Vagina (tissue), 2 donors: ENCODE measurements at regions not wholly inside any gene's neighbourhood (a gene's known extent, or its start where the extent isn't known, plus 50 kb on each side); places are given as distances from the start of the nearest gene placed in this dataset.

Experiments
- DNase-seq, 2 donors: peaks; one replicate each; pipeline ENCODE4 v3.0.0-alpha.2; 2017; ENCODE audit errors: extremely low spot score in 2 of 2
- H3K27ac ChIP-seq: fragments of 200-600 bp; sonication (generic); one replicate; pipeline ENCODE4 v1.5.1; 2019
- H3K27me3 ChIP-seq: fragments of 200-600 bp; sonication (generic); one replicate; pipeline ENCODE4 v1.5.1; 2019
- H3K36me3 ChIP-seq, 2 donors: fragments of 200-600 bp; sonication (generic); one replicate each; pipeline ENCODE4 v1.5.1; 2017 to 2019
- H3K4me1 ChIP-seq: fragments of 200-600 bp; sonication (generic); one replicate; pipeline ENCODE4 v1.5.1; 2019
- H3K4me3 ChIP-seq, 2 donors: fragments of 200-600 bp; sonication (generic); 1 replicate in 1 of 2; 2 replicates in 1 of 2; pipeline ENCODE4 v1.5.1; 2016 to 2019
- H3K9me3 ChIP-seq: fragments of 200-600 bp; sonication (generic); one replicate; pipeline ENCODE4 v1.5.1; 2019
- POLR2A ChIP-seq, 2 donors: fragments of 450-650 bp; IDR thresholded peaks; one replicate each; pipeline ENCODE4 v1.6.1; 2017; ENCODE audit warnings: antibody characterized with exemption in 2 of 2, mild to moderate bottlenecking in 2 of 2, moderate library complexity in 2 of 2
- POLR2AphosphoS5 ChIP-seq, 2 donors: sonication (generic); formaldehyde crosslinking; IDR thresholded peaks; one replicate each; pipeline ENCODE4 v1.9.0; 2017; ENCODE audit warnings: antibody characterized with exemption in 2 of 2, mild to moderate bottlenecking in 2 of 2, low read depth in 1 of 2; ENCODE audit not compliant: insufficient read depth in 1 of 2
- intact Hi-C: fragments of 100-400 bp; cut with DNase I; formaldehyde crosslinking; loops from one replicate; pipeline ENCODE4 v1.15.1; 2023
- TF ChIP-seq, protein P1 (sequence below), 3 experiments: fragments of 450-650 bp in 2 of 3; fragments of 200-600 bp in 1 of 3; sonication (generic) in 1 of 3; IDR thresholded peaks; one replicate each; pipeline ENCODE4 v1.5.1; 2017 to 2019; ENCODE audit warnings: antibody characterized with exemption in 3 of 3, mild to moderate bottlenecking in 2 of 3, moderate library complexity in 2 of 3

GRCh38 chr5:164671640-164672039 is 1166.2 kb downstream of the MAT2B start:
- Histone ChIP-seq H3K9me3 (no peaks in the 10 kb centered on the region), H3K4me1 (no peaks in the 10 kb centered on the region), H3K27me3 (no peaks in the 10 kb centered on the region), H3K36me3 (no peaks in the 10 kb centered on the region), H3K4me3 (no peak overlapping the region), H3K27ac (no peak overlapping the region)
- intact Hi-C loops: no loop called here
- no peak for DNase-seq
- no peak for TF ChIP-seq POLR2AphosphoS5 (IDR thresholded peaks at IDR 0.05; ENCODE audit: insufficient read depth in 1 of 2, low read depth in 1 of 2)
- TF ChIP-seq POLR2A (IDR thresholded peaks at IDR 0.05): no peak
- TF ChIP-seq, protein P1, sequence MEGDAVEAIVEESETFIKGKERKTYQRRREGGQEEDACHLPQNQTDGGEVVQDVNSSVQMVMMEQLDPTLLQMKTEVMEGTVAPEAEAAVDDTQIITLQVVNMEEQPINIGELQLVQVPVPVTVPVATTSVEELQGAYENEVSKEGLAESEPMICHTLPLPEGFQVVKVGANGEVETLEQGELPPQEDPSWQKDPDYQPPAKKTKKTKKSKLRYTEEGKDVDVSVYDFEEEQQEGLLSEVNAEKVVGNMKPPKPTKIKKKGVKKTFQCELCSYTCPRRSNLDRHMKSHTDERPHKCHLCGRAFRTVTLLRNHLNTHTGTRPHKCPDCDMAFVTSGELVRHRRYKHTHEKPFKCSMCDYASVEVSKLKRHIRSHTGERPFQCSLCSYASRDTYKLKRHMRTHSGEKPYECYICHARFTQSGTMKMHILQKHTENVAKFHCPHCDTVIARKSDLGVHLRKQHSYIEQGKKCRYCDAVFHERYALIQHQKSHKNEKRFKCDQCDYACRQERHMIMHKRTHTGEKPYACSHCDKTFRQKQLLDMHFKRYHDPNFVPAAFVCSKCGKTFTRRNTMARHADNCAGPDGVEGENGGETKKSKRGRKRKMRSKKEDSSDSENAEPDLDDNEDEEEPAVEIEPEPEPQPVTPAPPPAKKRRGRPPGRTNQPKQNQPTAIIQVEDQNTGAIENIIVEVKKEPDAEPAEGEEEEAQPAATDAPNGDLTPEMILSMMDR (IDR thresholded peaks at IDR 0.05): no peak

DNA sequence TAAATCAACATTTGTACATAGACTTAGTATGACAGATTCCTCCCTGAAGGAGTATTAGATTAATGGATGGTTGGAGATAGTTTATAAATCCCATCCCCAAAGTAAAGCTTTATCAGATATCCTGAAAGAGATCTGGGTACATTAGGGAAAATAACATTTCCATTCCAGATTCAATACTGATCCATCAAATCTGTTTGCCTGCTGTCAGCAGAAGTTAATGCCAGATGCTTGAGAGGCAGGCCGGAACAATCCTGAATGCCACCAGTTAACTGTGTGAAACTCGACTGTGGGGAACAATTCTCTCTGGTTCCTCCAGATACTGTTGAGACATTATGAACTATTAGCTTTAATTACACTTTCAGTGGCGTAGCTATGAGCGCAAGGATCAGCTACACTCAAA is 1166.8 kb downstream of the MAT2B start:
- no peaks in the 10 kb centered on the region for H3K36me3 ChIP-seq
- no peak overlapping the region for H3K4me3 ChIP-seq
- H3K27ac ChIP-seq: no peak overlapping the region
- H3K4me1 ChIP-seq: no peaks in the 10 kb centered on the region
- no peaks in the 10 kb centered on the region for H3K27me3 ChIP-seq
- no peaks in the 10 kb centered on the region for H3K9me3 ChIP-seq
- TF ChIP-seq, protein P1 (IDR thresholded peaks at IDR 0.05): no peak
- no peak for TF ChIP-seq POLR2A (IDR thresholded peaks at IDR 0.05)
- no peak for TF ChIP-seq POLR2AphosphoS5 (IDR thresholded peaks at IDR 0.05; ENCODE audit: insufficient read depth in 1 of 2, low read depth in 1 of 2)
- no peak for DNase-seq
- intact Hi-C loops: no loop called here

DNA sequence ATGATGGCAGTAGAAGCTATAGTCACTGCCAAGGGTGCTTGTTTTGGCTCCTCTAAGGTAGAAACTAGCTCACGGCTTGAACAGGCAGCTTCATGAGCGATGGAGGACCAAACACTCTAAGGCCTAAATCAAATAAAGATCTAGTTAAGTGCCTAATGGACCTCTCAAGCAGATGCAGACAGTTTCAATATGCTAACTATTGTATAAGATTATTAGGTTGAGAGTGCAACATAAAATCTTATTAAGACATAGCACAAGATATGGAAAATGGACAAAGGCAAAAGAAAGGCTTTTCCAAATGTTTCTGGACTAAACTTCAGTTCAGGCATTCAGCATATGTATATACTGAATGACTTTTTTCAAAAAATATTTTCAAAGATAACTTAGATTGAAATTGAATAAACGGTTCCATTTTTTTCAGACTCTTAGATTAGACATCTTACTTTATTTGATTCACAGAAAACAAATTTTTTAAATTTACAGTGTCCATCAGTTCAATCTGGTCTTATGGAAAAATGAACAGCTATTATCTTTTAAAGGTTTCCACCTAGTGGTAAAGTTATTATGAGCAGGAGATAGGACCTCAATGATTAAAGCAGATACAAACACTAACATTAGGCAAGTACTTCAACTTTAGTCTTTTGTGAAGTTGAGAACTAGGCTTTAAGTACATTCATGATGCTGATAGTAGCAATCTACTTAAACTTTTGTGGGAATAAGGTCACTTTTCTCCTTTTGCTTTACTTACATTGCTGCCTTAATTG is 1167.7 kb downstream of the MAT2B start:
- TF ChIP-seq, protein P1 (IDR thresholded peaks at IDR 0.05): no peak
- TF ChIP-seq POLR2AphosphoS5 (IDR thresholded peaks at IDR 0.05; ENCODE audit: insufficient read depth in 1 of 2, low read depth in 1 of 2) (no peak), POLR2A (IDR thresholded peaks at IDR 0.05) (no peak)
- no peaks in the 10 kb centered on the region for H3K27me3 ChIP-seq

GRCh38 chr5:164679461-164679860 is 1174.0 kb downstream of the MAT2B start:
- Histone ChIP-seq H3K36me3 (no peaks in the 10 kb centered on the region), H3K9me3 (no peaks in the 10 kb centered on the region), H3K4me1 (no peaks in the 10 kb centered on the region), H3K27ac (no peak overlapping the region), H3K27me3 (no peaks in the 10 kb centered on the region), H3K4me3 (no peak overlapping the region)
- DNase-seq: no peak
- TF ChIP-seq, protein P1 (IDR thresholded peaks at IDR 0.05): no peak
- TF ChIP-seq POLR2A (IDR thresholded peaks at IDR 0.05): no peak
- TF ChIP-seq POLR2AphosphoS5 (IDR thresholded peaks at IDR 0.05; ENCODE audit: insufficient read depth in 1 of 2, low read depth in 1 of 2): no peak
- intact Hi-C loops: no loop called here

More for the DNA sequence above, 1167.7 kb downstream of the MAT2B start:
- Histone ChIP-seq H3K4me1 (no peaks in the 10 kb centered on the region), H3K9me3 (no peaks in the 10 kb centered on the region), H3K27ac (no peak overlapping the region), H3K4me3 (no peak overlapping the region), H3K36me3 (no peaks in the 10 kb centered on the region)
- intact Hi-C loops: no loop called here
- DNase-seq: no peak

GRCh38 chr5:164680216-164680615 is 1174.8 kb downstream of the MAT2B start:
- Histone ChIP-seq H3K4me3 (no peak overlapping the region), H3K36me3 (no peaks in the 10 kb centered on the region), H3K4me1 (no peaks in the 10 kb centered on the region), H3K27ac (no peak overlapping the region), H3K9me3 (no peaks in the 10 kb centered on the region), H3K27me3 (no peaks in the 10 kb centered on the region)
- intact Hi-C loops: no loop called here
- no peak for DNase-seq
- TF ChIP-seq, protein P1 (IDR thresholded peaks at IDR 0.05): no peak
- TF ChIP-seq POLR2AphosphoS5 (IDR thresholded peaks at IDR 0.05; ENCODE audit: insufficient read depth in 1 of 2, low read depth in 1 of 2): no peak
- no peak for TF ChIP-seq POLR2A (IDR thresholded peaks at IDR 0.05)
